ENCODE measurements at regions not wholly inside any gene's neighbourhood (a gene's known extent, or its start where the extent isn't known, plus 50 kb on each side); places are given as distances from the start of the nearest gene placed in this dataset.

GRCh38 chr16:9527976-9528375, 436.5 kb downstream of the HAPSTR1 start (continued):
- no peak for TF ChIP-seq FOXK1 (CRISPR knock-in tag; IDR thresholded peaks at IDR 0.05)

- no peak for TF ChIP-seq ERG (CRISPR knock-in tag; IDR thresholded peaks at IDR 0.05)
- TF ChIP-seq ZSCAN18 (CRISPR knock-in tag; IDR thresholded peaks at IDR 0.05), result no peak
- no peak for TF ChIP-seq MXD4 (CRISPR knock-in tag; IDR thresholded peaks at IDR 0.05; ENCODE audit: borderline replicate concordance)
- no peak for TF ChIP-seq CREB1 (CRISPR knock-in tag; IDR thresholded peaks at IDR 0.05)
- TF ChIP-seq E2F1 (CRISPR knock-in tag; IDR thresholded peaks at IDR 0.05), result no peak
- no peak for TF ChIP-seq ZNF396 (CRISPR knock-in tag; IDR thresholded peaks at IDR 0.05; ENCODE audit: borderline replicate concordance)
- no peak for TF ChIP-seq EMX1 (CRISPR knock-in tag; IDR thresholded peaks at IDR 0.05)
- no peak for TF ChIP-seq RORB (CRISPR knock-in tag; IDR thresholded peaks at IDR 0.05)
- no peak for TF ChIP-seq FOXJ3 (CRISPR knock-in tag; IDR thresholded peaks at IDR 0.05; ENCODE audit: borderline replicate concordance)
- no peak for TF ChIP-seq TEAD1 (CRISPR knock-in tag; IDR thresholded peaks at IDR 0.05)
- no peak for TF ChIP-seq ESRRA (CRISPR knock-in tag; IDR thresholded peaks at IDR 0.05; ENCODE audit: borderline replicate concordance)
- TF ChIP-seq FOXP4 (CRISPR knock-in tag; IDR thresholded peaks at IDR 0.05), result no peak
- TF ChIP-seq HMGXB4 (CRISPR knock-in tag; IDR thresholded peaks at IDR 0.05), result no peak
- TF ChIP-seq SMAD4 (CRISPR knock-in tag; IDR thresholded peaks at IDR 0.05), result no peak
- TF ChIP-seq NR3C1 (CRISPR knock-in tag; conservative IDR thresholded peaks at IDR 0.05; ENCODE audit: low read depth), result no peak
- TF ChIP-seq NFYB (CRISPR knock-in tag; conservative IDR thresholded peaks at IDR 0.05; ENCODE audit: low read depth), result no peak
- TF ChIP-seq USF1 (CRISPR knock-in tag; IDR thresholded peaks at IDR 0.05), result no peak
- TF ChIP-seq CTCF (IDR thresholded peaks at IDR 0.05), result no peak
- TF ChIP-seq TCF7 (CRISPR knock-in tag; IDR thresholded peaks at IDR 0.05; ENCODE audit: low read depth), result no peak
- ChIA-PET POLR2A (no interaction called here), CTCF (no interaction called here)
- H3K9me3 Mint-ChIP-seq, result peaks cover 4% of the 10 kb centered on the region
- peaks cover 55% of the 10 kb centered on the region for H3K4me1 Mint-ChIP-seq
- H3K27ac Mint-ChIP-seq, result peak overlapping the region; percentile 87
- H3K27me3 Mint-ChIP-seq (ENCODE audit: low read depth), result peaks cover 34% of the 10 kb centered on the region
- H3K36me3 Mint-ChIP-seq, result peaks cover 5% of the 10 kb centered on the region
- DNase-seq (ENCODE audit: low spot score), result no peak
- no peak for ATAC-seq
- peak overlapping the region; percentile 9; the same call in 1 of the 2 replicates for H3K4me3 Mint-ChIP-seq
Measured at GRCh38 chr16:9528511-9529079, 437.2 kb downstream of the HAPSTR1 start.

Data from WTC11 (cell line).